ENCODE measurements at regions not wholly inside any gene's neighbourhood (a gene's known extent, or its start where the extent isn't known, plus 50 kb on each side); places are given as distances from the start of the nearest gene placed in this dataset.

DNA sequence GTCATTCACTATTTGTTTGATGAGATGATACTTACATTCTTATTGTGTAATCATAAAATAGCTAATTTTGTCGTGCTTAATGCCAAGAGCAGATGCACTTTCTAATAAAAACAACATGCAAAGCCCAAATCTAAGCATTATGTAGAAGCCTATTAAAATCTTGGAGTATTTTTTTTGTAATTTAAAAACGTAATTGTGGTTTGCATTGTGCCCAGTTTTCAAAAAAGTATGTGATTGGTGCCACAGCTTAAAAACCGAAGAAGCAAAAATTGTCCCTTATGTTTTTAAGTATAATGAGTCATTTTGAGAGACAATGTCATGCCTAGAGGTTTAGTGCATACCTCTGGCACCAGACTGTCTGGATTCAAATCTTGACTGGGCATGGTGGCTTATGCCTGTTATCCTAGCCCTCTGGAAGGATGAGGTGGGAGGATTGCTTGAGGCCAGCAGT, 464.8 kb upstream of the RGS6 start:
- DNase-seq (ENCODE audit: low read depth), result no peak

DNA sequence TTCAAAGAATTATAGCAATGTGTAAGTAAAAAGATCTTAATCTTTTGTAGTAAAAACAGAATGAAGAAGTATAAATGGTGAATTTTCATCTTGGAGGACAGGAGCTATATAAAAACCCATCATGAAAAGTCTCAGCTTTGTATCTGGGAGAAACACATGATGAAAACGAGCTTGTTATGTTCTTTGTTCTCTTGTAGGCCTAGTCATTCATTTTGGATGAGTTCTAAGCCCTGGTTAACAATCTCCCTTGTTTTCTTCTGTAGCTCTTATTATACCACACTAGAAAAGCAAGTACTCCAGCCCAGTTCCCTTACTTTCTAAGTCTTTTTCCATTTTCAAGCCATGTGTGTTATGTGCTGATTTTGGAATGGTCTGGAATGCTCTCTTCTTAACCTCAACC, 463.5 kb upstream of the RGS6 start:
- DNase-seq (ENCODE audit: low read depth), result no peak

GRCh38 chr14:71469643-71470335, 462.4 kb upstream of the RGS6 start:
- DNase-seq (ENCODE audit: low read depth), result no peak

DNA sequence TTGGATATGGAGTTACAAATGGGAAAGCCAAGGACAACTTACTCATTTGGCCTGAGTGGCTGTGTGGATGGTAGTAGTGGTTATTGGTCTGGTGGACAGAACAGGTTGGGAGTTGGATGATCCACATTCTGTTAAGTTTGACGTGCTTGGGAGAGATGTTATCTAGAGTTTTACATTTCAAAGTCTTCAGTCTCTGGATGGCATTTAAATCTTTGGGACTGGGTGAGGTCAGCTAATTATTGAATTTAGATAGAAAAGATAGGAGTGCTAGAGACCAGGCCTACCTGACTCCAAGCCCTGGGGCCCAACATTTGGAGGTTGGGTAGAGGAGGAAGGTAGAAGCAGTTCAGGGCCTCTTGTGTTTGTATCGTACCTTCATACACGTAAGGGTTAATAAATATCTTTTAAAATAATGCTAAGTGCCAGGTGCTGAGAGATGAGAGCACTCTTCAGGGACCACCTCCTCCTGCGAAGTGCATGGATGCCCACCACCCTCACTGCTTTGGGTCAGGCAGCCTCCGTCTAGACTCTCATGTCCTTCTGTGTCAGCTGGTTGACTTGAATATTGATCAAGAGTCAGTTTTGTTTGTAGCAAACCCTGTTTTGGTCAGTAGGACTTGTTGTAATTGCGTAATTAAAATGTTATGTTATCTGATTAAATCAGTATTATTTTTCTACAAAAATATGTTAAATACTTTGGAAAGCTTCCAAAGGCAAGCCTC, 460.4 kb upstream of the RGS6 start:
- no peak for DNase-seq (ENCODE audit: low read depth)

DNA sequence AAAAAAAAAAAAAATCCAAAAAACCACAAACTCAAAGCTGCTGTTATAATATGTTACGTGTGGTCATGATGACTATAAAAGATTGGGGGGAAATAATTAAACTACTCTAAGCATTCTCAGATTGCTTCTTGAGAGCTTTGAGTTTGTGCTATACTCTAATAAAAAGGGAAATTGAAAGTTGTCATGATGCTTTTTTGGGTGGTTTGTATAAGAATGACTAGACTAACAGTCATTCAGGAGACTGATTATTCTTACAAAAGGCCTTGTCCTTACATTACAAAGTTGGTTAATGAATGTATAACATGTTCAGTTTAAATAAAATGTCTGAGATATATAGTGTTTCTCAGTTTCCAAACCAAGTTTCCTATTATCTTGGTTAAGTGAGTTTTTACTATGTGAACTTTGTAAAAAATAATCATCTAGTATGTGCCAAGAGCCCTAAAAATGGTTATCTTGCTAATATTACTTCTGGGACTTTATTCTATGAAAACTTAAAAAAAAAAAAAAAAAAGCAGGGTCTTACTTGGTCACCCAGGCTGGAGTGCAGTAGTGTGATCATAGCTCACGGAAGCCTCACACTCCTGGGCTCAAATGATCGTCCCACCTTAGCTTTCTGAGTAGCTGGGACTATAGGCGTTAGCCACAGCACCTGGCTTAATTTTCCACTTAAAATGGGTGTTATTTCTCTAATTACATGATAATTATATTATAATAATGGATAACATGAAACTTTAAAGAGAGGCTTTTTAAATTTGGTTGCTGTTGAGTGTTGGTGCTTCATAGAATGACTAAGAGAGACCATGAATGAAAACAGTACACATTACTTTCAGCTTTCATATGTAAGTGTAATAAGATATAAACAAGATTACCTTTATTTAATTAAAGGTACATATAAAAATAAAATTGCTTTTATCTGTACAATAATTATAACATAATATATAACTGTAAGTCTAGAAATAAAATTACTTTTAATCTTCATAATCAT, 459.6 kb upstream of the RGS6 start:
- DNase-seq (ENCODE audit: low read depth), result no peak

- DNase-seq (ENCODE audit: low read depth), result no peak
These were observed 458.4 kb upstream of the RGS6 start for GRCh38 chr14:71473843-71474242.

- no peak for DNase-seq (ENCODE audit: low read depth)
These were observed 457.6 kb upstream of the RGS6 start for GRCh38 chr14:71474301-71475265.

- no peak for DNase-seq (ENCODE audit: low read depth)
These were observed 456.3 kb upstream of the RGS6 start for GRCh38 chr14:71475916-71476315.

DNA sequence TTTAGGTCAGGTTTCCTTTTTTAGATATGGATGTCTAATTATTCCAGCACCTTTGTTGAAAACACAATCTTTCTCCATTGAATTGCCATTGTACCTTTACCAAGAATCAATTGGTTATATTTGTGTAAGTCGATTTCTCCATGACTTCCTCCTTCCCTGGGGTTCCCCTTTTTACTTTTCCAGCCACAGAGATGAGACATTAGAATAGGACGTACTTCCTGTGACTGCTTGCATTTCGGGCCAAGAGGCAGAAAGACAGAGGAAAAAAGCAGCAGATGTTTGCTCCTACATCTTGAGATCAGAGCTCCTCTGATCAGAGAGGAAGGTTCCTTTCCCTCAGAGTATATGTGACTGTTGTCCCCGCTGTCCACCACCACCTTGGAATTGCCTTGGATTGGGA, 453.7 kb upstream of the RGS6 start:
- DNase-seq (ENCODE audit: low read depth), result no peak

DNA sequence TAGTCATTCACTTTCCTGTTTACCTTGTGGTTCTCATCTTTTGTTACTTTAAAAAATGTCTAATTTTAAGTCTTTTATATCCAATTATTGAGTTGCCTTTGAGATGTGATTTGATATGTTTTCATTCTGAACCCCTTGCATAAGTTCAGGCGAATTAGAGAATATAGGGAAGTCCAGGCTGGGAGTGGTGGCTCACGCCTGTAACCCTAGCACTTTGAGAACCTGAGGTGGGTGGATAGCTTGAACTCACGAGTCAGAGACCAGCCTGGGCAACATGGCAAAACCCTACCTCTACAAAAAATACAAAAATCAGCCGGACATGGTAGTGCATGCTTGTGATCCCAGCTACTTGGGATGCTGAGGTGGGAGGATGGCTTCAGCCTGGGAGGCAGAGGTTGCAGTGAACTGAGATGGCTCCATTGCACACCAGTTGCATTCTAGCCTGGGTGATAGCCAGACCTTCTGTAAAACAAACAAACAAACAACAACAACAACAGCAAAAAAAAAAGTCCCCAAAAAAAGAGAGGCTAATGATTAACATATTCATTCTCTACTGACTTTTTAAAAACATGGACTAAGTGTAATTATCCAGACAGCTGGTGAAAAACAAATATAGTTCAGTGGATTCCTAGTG, 451.1 kb upstream of the RGS6 start:
- DNase-seq (ENCODE audit: low read depth), result no peak

DNA sequence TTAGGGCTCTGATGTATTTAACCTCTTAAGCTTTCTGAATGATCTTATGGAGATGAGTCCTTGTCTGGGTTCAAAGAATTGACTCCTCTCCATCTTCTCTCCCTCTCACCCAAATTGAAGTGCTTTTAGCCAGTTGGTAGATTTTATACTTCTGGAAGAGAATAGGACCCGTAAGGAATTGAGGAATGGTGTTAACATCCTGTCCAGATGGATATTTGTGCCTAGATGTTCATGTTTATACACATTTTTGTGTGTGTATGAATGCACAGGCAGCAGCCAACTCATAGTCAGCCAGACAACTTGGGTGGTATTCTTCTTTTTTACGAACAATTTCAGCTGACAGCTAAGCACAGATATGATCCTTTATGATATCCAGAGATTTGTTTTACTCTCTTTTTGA, 449.6 kb upstream of the RGS6 start:
- no peak for DNase-seq (ENCODE audit: low read depth)

DNA sequence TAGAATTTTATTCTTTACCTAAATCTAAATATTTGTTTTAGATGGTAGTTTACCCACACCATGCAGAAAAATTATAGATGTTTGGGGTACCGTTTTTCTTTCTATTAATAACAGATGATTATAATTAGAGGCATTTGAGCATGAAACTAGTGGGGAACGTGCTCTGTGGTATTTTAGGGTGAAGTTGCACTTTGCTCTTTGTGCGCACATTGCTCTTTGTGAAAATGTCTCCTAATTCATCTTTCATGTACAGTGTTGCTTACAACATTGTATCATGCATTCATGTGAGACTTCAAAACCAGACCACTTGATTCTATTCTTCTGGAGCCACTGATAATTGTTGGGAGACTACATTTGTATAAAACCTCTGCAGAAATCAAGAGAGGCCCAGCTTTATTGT, 449.1 kb upstream of the RGS6 start:
- no peak for DNase-seq (ENCODE audit: low read depth)

DNA sequence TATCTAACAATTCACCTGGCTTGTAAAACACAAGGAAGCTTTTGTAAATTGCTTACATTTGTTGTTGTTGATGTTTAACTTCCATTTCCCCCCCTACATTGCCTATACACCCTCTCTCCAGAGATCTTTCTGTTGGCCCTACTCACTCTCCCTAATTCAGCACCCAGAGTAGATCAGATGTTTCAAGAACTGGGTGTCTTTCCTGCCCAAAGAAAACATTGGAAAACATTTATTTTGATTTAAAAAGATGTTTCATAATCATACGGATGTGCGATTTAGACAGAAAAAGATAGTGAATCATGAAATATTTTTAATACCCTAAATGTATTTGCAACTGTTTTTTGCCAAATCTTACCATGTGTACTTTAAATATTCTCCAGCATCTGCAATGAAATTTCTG, 446.4 kb upstream of the RGS6 start:
- DNase-seq (ENCODE audit: low read depth), result no peak

GRCh38 chr14:71486279-71486678, 445.9 kb upstream of the RGS6 start:
- DNase-seq (ENCODE audit: low read depth), result no peak

GRCh38 chr14:71487449-71487848, 444.8 kb upstream of the RGS6 start:
- no peak for DNase-seq (ENCODE audit: low read depth)

GRCh38 chr14:71487941-71488340, 444.3 kb upstream of the RGS6 start:
- DNase-seq (ENCODE audit: low read depth), result no peak

DNA sequence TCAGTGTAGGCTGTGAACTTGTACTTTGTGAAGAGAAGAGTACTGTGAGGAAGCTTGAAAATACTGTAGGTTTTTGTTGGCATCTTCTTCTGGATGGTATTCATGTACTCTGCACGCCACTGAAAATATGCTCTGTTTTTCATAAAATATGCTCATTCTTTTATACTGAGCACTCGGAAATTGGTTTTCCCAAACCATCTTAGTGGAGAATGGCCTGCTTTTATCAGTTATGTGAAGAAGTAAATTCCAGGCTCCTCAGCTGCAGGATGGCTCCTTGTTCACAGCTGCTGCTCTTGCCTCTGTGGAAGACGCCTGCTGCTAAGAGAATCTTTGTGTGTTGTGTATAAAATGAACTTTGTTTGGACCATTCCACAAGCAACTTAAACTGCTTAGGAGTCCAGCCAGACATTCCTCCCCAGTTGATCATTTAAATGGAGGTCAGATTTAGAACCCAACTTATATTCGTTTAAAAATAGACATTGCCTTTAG, 443.5 kb upstream of the RGS6 start:
- no peak for DNase-seq (ENCODE audit: low read depth)

GRCh38 chr14:71489742-71490141, 442.5 kb upstream of the RGS6 start:
- DNase-seq (ENCODE audit: low read depth), result no peak

- DNase-seq (ENCODE audit: low read depth), result no peak
These were observed 440.3 kb upstream of the RGS6 start for GRCh38 chr14:71491931-71492330.

- no peak for DNase-seq (ENCODE audit: low read depth)
These were observed 439.9 kb upstream of the RGS6 start for GRCh38 chr14:71492346-71492745.

DNA sequence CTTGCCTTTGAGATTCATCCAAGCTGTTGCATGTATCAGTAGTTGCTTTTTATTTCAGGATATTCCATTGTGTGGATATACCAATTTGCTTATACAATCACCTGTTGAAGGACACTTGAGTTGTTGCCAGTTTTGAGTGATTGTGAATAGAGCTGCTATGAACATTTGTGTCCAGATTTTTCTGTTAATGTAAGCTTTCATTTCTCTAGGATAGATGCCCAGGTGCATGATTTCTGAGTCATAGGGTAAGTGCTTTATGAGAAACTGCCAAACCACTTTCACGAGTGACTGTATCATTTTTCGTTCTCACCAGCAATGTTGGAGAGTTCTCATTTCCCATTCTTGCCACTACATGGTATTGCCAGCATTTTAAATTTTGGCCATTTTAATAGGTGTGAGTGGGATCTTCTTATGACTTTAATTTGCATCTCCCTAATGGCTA, 434.6 kb upstream of the RGS6 start:
- DNase-seq (ENCODE audit: low read depth), result no peak

All from activated T-cell treated with anti-CD3 and anti-CD28 coated beads for 48 hours (primary cell).